ENCODE measurements at regions not wholly inside any gene's neighbourhood (a gene's known extent, or its start where the extent isn't known, plus 50 kb on each side); places are given as distances from the start of the nearest gene placed in this dataset.

GRCh38 chr4:96593422-96593821 is 753.5 kb downstream of the PDHA2 start:
- TF ChIP-seq REST (IDR thresholded peaks at IDR 0.05; ENCODE audit: unreplicated experiment), result no peak
- TF ChIP-seq EZH2 (IDR thresholded peaks at IDR 0.05; ENCODE audit: low read depth, unreplicated experiment), result no peak
- no peak for TF ChIP-seq POLR2AphosphoS5 (IDR thresholded peaks at IDR 0.05; ENCODE audit: low read depth)
- TF ChIP-seq CTCF (conservative IDR thresholded peaks at IDR 0.05; ENCODE audit: low read depth in 2 of 2), result no peak
- no peak for TF ChIP-seq EZH2phosphoT487 (IDR thresholded peaks at IDR 0.05; ENCODE audit: unreplicated experiment)
- TF ChIP-seq ETS1 (IDR thresholded peaks at IDR 0.05), result no peak
- TF ChIP-seq ZNF331 (CRISPR knock-in tag; IDR thresholded peaks at IDR 0.05; ENCODE audit: low read depth), result no peak
- TF ChIP-seq JUNB (IDR thresholded peaks at IDR 0.05; ENCODE audit: unreplicated experiment), result no peak

All from GM23338 (cell line).